IgD-negative memory B cell (primary cell): ENCODE measurements at regions not wholly inside any gene's neighbourhood (a gene's known extent, or its start where the extent isn't known, plus 50 kb on each side); places are given as distances from the start of the nearest gene placed in this dataset.

Experiments used
- H3K27ac Mint-ChIP-seq, 3 donors: one replicate each; pipeline ENCODE4 v1.8.0; 2020 to 2022; ENCODE audit warnings: mild to moderate bottlenecking in 3 of 3, mixed read lengths in 3 of 3, moderate library complexity in 1 of 3
- H3K27me3 Mint-ChIP-seq: one replicate; pipeline ENCODE4 v1.8.0; 2021; ENCODE audit warnings: mixed read lengths
- H3K36me3 Mint-ChIP-seq: one replicate; pipeline ENCODE4 v1.8.0; 2020; ENCODE audit warnings: mild to moderate bottlenecking, mixed read lengths
- H3K4me1 Mint-ChIP-seq, 3 donors: one replicate each; pipeline ENCODE4 v1.8.0; 2020 to 2022; ENCODE audit warnings: mixed read lengths in 3 of 3, mild to moderate bottlenecking in 1 of 3
- H3K4me3 Mint-ChIP-seq, 4 donors: one replicate each; pipeline ENCODE4 v1.8.0; 2020 to 2022; ENCODE audit warnings: mild to moderate bottlenecking in 4 of 4, mixed read lengths in 4 of 4, moderate library complexity in 3 of 4
- H3K9me3 Mint-ChIP-seq, 3 donors: one replicate each; pipeline ENCODE4 v1.8.0; 2020 to 2021; ENCODE audit warnings: mixed read lengths in 3 of 3, mild to moderate bottlenecking in 1 of 3

DNA sequence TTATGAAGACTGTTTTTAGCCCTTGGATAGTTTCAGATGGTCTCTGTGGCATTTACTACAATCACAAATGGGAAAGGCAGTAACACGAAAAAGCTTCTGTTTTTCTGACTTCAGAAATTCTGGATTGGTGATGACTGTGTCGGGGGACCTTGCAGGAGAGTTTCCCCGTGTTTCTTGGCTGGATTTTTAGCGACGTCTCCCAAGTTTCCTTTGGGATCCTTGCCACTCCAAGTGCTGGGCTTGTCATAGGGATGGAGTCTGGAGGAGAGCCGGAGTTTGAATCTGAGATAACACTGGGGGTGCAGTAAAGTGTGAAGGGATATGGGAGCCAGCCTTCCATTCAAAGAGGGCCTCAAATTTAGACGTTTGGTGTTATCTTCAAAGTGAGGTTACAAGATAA is 179.0 kb downstream of the SNX10 start:
- H3K9me3 Mint-ChIP-seq: no peaks in the 10 kb centered on the region
- H3K4me3 Mint-ChIP-seq: no peak overlapping the region
- peak overlapping the region in 1 of 3 donors; percentile 68 for H3K27ac Mint-ChIP-seq
- H3K27me3 Mint-ChIP-seq: no peaks in the 10 kb centered on the region
- H3K4me1 Mint-ChIP-seq: no peaks in the 10 kb centered on the region
- no peaks in the 10 kb centered on the region for H3K36me3 Mint-ChIP-seq

DNA sequence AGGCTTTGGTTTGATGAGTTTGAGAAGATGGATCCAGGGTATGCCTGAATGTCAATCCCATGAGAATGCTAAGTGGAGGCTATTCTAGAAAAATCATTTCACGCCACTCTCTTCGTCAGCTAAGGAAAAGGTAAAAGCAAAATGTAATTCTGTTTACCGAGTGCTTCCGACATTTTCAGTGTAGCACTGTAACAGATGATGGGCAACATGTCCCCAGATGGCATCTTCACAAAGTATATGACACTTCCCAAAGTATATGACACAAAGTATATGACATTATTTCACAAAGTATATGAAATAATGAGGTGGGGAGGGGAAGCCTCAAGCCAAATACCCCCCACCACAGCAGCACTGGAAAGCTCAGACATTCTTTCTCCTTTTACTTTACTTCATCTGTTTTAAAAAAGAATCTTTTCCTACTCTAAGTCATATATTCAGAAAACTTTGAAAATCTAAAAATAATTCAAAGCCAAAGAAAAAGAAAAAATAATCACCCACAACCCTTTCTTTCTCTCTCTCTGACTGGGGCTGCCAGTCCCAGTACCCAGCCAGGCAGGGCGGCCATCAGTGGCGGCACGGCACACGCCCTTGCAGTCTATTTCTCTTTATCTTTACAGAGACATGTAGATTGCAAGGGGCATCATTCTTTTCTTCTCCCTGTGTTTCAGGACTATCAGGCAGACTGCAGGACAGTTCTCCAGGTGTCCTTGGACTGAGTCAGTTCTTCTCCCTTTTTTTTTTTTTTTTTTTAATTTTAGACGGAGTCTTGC is 179.8 kb downstream of the SNX10 start:
- Mint-ChIP-seq H3K36me3 (no peaks in the 10 kb centered on the region), H3K27me3 (no peaks in the 10 kb centered on the region), H3K4me1 (no peaks in the 10 kb centered on the region), H3K4me3 (no peak overlapping the region), H3K9me3 (no peaks in the 10 kb centered on the region), H3K27ac (no peak overlapping the region)

DNA sequence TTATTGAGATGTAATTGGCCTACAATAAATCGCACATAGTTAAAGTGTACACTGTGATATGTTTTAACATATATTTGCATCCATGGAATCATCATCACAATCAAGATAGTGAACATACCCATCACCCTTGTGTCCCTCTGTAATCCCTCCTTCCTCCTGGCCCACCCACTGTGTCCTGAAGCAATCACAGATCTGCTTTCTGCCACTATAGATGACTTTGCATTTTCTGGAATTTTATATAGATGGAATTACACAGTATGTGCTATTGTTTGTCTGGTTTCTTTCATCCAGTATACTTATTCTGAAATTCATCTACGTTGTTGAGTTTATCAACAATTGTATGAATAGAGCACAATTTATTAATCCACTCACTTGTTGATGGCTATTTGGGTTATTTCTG is 181.3 kb downstream of the SNX10 start:
- H3K4me3 Mint-ChIP-seq: no peak overlapping the region
- no peaks in the 10 kb centered on the region for H3K27me3 Mint-ChIP-seq
- no peaks in the 10 kb centered on the region for H3K36me3 Mint-ChIP-seq
- H3K27ac Mint-ChIP-seq: no peak overlapping the region
- no peaks in the 10 kb centered on the region for H3K4me1 Mint-ChIP-seq
- H3K9me3 Mint-ChIP-seq: no peaks in the 10 kb centered on the region

DNA sequence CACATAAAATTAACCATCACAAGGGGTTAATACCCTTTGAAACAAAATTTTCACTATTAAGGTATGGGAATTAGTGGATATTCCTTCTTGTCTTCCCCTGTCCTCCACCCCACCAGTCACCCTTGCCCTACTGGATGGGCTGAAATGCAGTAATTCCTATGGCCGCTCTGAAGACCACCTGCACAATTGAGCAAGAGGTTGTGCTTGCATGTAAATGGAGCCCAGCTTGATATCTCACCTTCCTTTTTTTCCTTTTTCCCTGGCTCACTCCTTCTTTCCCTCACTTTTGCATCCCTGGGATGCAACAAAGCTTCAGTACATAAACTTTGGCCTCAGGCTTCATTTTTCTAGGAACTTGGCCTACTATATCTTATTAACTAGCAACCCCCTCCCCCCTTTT is 184.6 kb downstream of the SNX10 start:
- no peak overlapping the region for H3K4me3 Mint-ChIP-seq
- no peak overlapping the region for H3K27ac Mint-ChIP-seq
- H3K27me3 Mint-ChIP-seq: no peaks in the 10 kb centered on the region
- no peaks in the 10 kb centered on the region for H3K4me1 Mint-ChIP-seq
- no peaks in the 10 kb centered on the region for H3K9me3 Mint-ChIP-seq
- no peaks in the 10 kb centered on the region for H3K36me3 Mint-ChIP-seq

DNA sequence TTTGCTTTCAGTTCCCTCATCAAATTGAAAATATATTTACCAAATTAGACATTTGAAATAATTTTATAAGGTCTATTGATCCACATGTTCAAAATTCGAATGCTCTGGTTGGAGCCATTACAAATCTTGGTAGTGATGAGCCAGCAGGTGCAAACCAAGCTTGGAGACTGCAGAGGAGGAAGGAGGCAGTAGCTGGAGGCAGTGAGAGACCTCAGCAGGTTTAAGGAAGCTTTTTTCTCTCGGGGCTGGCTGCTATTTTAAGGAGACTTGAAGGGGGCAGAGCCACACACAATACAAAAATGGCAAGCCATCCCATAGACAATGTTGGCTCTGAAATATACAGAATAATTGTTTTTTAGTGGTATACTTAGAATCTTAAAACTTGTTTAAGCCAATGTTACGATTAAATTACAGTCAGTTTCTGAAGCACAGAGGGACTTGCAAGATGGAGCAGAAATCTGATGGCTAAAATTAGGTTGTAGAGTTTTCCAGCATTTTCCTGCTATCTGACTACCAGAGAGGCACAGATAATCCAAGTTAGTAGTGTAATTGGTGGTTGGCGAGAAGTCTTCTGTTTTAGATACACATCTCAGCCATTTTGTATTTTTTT is 185.8 kb downstream of the SNX10 start:
- Mint-ChIP-seq H3K27me3 (no peaks in the 10 kb centered on the region), H3K9me3 (no peaks in the 10 kb centered on the region), H3K4me3 (no peak overlapping the region), H3K4me1 (no peaks in the 10 kb centered on the region), H3K27ac (no peak overlapping the region), H3K36me3 (no peaks in the 10 kb centered on the region)

DNA sequence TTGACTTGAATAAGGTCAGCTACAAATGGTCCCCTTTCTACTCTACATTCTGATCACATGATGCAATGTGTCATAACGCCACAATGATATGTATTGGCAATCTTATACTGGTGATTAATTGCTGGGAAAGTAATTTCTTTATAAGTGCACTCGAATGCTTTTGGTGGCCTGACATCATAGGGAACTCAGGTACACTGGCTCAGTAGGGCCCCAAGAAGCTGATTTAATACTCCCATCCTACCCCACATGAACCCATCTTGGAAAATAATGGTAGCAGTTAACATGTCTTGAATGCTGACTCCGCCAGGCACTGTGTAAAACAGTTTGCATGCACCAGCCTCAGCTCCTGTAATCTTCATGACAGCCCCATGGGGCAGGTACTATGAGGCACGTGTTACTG is 186.9 kb downstream of the SNX10 start:
- Mint-ChIP-seq H3K4me3 (no peak overlapping the region), H3K36me3 (no peaks in the 10 kb centered on the region)

DNA sequence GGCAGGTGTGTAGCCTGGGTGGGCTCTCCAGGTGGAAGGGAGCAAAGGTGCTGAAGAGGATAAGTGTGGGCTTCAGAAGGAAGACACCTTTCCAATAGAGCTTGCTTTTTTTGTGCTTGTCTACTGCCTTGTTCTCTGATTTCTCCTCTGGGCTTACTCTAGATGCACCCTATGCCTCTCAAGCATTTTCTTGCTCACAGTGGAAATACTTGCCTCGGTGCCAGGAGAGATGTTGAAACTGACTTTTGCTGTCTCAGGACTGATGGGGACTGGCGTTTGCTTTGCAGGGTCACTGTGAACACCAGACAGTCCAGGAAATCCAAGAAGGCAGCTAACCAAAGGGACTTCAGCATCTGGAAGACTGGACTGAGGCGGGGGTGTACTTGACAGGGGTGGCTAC is 187.9 kb downstream of the SNX10 start:
- Mint-ChIP-seq H3K27ac (no peak overlapping the region), H3K9me3 (no peaks in the 10 kb centered on the region), H3K36me3 (no peaks in the 10 kb centered on the region), H3K4me1 (no peaks in the 10 kb centered on the region), H3K4me3 (no peak overlapping the region), H3K27me3 (no peaks in the 10 kb centered on the region)

More for the DNA sequence above, 186.9 kb downstream of the SNX10 start:
- H3K27me3 Mint-ChIP-seq: no peaks in the 10 kb centered on the region
- no peaks in the 10 kb centered on the region for H3K4me1 Mint-ChIP-seq
- no peak overlapping the region for H3K27ac Mint-ChIP-seq
- no peaks in the 10 kb centered on the region for H3K9me3 Mint-ChIP-seq

DNA sequence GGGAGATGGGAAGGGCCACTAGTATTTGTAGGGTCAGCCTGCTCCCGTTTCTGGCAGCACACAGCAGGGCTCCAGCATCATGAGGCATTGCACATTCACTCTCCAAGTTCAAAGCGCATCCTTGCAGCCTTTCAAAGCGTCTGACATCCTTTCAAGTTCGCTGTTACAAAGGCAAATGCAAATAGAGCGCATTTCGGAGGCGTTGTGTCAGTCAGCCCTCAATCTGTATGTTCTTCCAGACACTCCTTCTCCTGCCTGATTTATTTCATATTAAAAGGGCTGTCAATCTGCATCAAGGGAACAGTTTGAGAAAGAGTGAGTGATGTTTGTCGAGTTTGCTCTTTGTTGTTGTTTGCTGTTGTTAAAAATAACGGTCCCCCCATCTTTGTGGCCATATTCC is 188.5 kb downstream of the SNX10 start:
- Mint-ChIP-seq H3K27me3 (no peaks in the 10 kb centered on the region), H3K36me3 (no peaks in the 10 kb centered on the region), H3K4me3 (no peak overlapping the region), H3K4me1 (no peaks in the 10 kb centered on the region), H3K27ac (no peak overlapping the region), H3K9me3 (no peaks in the 10 kb centered on the region)

DNA sequence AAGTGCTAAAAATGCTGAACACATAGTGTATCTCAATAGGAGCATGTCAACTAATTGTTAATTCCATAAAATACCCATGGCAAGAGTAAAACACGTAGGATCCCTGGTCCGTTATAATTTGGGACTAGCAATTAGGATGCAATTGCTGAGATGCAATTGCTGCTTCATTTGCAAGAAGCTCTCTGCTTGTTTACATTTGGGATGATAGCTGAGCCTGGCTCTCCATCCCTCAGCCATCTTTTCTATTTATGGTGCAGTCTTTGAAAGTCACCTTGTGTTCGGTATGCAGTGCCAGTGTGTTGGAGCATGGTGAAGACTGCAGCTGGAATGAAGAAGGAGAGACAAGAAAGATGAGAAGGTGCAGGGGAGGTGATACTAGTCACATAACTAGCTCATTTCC is 191.3 kb downstream of the SNX10 start:
- Mint-ChIP-seq H3K4me1 (no peaks in the 10 kb centered on the region), H3K9me3 (no peaks in the 10 kb centered on the region), H3K27ac (no peak overlapping the region), H3K4me3 (no peak overlapping the region), H3K36me3 (no peaks in the 10 kb centered on the region), H3K27me3 (no peaks in the 10 kb centered on the region)

DNA sequence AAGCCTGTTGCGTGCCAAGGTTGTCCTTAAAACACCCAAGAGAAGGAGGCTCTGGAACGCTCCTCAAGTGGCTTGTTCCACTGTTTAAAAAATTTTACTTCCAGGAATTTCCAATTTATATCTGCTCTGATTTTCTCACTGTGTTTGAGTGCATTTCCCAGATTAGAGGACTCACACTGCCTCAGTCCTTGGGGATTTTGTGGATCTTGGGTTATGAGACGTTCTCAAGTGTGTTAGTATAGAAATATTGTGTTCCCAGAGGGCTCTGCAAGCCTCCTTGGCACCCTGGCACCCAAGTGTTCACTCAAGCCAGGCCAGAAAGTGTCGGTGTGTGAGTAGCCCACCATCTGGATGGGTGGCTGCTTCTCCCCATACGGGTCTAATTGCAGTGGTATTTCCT is 192.2 kb downstream of the SNX10 start:
- no peaks in the 10 kb centered on the region for H3K36me3 Mint-ChIP-seq
- no peak overlapping the region for H3K27ac Mint-ChIP-seq
- H3K9me3 Mint-ChIP-seq: no peaks in the 10 kb centered on the region
- no peaks in the 10 kb centered on the region for H3K27me3 Mint-ChIP-seq
- H3K4me1 Mint-ChIP-seq: no peaks in the 10 kb centered on the region
- H3K4me3 Mint-ChIP-seq: no peak overlapping the region

DNA sequence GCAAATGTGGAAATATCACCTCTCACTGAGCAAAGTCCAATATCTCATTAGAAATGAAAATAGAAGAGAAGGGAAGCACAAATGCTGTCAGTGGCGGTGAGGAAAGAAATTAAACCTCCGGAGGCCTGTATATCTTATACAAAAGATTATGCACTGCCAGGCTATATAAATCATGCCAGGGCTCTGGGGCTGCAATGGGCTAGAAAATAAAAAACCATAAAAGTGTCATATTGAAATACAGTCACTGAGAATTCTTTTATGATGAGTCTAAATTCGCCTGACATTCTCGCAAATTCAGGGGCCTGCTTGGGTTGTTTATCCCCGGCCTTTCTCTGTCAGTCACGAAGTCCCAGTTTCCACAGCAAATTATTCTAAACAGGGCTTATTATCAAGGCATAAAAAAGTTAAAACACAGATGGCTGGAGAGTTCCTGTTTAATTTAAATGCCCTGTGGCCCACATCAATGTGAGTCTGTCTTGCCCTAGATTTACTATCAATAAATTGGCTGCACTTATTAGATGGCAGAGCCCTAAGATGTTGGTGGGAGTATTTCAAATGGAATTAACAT is 193.8 kb downstream of the SNX10 start:
- H3K27ac Mint-ChIP-seq: no peak overlapping the region
- H3K9me3 Mint-ChIP-seq: no peaks in the 10 kb centered on the region
- H3K4me3 Mint-ChIP-seq: no peak overlapping the region
- peaks cover 2% of the 10 kb centered on the region for H3K27me3 Mint-ChIP-seq
- H3K36me3 Mint-ChIP-seq: no peaks in the 10 kb centered on the region
- no peaks in the 10 kb centered on the region for H3K4me1 Mint-ChIP-seq

DNA sequence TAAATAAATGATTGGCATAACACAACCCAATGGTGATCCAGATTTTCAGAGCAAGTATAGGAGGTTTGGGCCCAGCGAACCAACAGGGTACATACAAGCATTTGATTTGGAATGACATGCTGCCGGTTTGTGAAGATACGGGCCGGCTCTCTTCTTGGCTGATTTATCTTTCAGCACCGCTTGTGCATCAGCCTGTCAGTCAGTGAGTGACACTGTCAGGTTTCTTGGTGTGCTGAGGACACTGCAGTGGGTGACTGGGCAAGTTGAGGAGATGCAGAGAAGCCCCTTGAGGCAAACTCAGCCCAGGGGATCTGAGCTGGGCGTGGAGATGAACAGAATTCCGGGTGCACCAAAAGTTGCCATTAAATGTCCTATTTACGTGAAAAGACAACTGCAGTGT is 194.5 kb downstream of the SNX10 start:
- Mint-ChIP-seq H3K36me3 (no peaks in the 10 kb centered on the region), H3K27me3 (peaks cover 2% of the 10 kb centered on the region), H3K27ac (no peak overlapping the region), H3K4me3 (no peak overlapping the region), H3K4me1 (no peaks in the 10 kb centered on the region), H3K9me3 (no peaks in the 10 kb centered on the region)

DNA sequence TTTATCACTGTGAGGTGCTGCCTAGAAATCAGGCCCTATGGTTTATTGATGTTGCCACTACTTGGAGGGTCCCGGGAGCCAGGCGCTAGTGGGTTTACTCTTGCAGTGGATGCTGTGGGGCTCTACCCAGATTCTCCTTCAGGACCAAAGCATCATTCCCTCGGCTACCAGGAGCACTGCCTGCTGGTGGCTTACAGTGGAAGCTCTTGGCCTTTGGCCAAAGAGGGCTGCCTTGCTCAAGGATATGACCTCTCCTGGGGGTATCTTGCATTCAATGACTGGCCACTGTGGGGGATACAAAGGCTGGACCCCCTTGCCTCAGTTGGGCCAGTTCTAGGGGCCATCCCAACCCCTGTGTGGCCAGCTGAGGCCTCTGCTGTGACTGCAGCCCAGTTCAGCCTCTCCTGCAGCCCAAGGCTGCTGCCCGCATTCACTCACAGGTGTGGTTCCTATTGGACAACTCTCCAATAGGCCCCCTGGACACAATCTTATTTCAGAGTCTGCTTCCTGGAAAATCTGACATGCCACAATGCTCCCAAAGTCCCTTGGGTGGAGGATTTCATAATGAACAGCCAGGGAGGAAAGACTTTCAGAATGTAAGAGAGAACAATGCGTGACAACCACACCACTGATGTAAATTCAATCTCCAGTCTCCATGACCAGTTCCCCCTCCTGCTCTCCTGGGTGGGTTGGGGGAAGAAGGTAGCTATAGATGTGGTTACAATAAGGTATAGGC is 196.3 kb downstream of the SNX10 start:
- no peak overlapping the region for H3K4me3 Mint-ChIP-seq
- H3K27me3 Mint-ChIP-seq: peaks cover 5% of the 10 kb centered on the region
- H3K9me3 Mint-ChIP-seq: no peaks in the 10 kb centered on the region
- no peaks in the 10 kb centered on the region for H3K36me3 Mint-ChIP-seq
- no peaks in the 10 kb centered on the region for H3K4me1 Mint-ChIP-seq
- H3K27ac Mint-ChIP-seq: no peak overlapping the region

DNA sequence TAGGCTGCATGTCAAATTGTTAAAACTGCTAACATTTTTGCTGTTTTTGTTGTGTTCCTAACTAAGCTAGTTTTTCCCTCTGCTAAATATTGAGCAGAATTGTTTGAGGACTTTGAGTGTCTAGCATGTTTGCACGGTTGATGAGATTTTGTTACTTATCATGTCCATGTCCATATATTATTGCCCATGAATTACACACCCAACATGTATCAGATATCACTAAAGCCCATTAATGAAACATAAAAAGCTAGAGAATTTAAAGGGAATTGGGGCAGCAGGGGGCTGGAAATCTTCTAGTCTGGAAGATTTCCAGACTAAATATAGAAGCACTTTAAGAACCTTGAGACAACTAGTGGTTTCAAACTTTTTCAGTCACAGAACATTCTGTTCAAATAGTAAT is 197.7 kb downstream of the SNX10 start:
- H3K36me3 Mint-ChIP-seq: no peaks in the 10 kb centered on the region
- no peak overlapping the region for H3K4me3 Mint-ChIP-seq
- H3K9me3 Mint-ChIP-seq: no peaks in the 10 kb centered on the region
- H3K4me1 Mint-ChIP-seq: no peaks in the 10 kb centered on the region
- peaks cover 5% of the 10 kb centered on the region for H3K27me3 Mint-ChIP-seq
- H3K27ac Mint-ChIP-seq: no peak overlapping the region

DNA sequence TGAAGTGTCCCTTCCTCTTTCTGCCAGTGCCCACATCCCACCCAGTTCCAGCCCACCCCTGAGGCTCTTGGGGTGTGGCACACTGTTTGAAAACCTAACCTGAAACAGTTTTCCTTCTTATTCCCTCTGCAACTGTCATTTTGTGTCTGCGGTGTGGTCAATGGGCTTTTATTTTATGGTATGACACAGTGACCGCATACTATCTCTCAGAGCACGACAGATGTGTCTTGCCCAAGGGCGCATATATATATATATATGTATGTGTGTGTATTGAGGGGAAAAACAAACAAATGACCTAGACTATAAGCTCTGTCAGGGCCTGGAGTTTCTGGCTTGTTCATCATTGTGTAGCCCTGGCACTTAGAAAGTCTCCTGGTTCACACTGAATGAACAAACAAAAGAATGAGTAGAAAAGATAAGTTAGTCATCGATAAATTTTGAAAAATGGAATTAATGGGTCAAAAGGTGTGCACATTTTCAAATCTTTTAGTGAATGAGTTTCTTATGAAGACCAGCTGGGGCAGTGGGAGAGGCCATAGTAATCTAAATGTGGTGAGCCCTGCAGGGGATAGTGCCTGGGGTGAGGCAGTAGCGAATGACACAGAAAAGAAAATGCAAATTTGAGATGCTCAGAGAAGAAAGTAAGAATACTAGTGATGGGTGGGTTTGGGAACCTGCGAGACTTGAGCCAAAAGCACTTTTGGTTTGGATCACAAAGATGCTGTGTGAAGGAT is 198.4 kb downstream of the SNX10 start:
- Mint-ChIP-seq H3K36me3 (no peaks in the 10 kb centered on the region), H3K4me1 (no peaks in the 10 kb centered on the region), H3K4me3 (no peak overlapping the region), H3K27me3 (peaks cover 5% of the 10 kb centered on the region), H3K27ac (no peak overlapping the region), H3K9me3 (no peaks in the 10 kb centered on the region)
